ENCODE measurements at regions not wholly inside any gene's neighbourhood (a gene's known extent, or its start where the extent isn't known, plus 50 kb on each side); places are given as distances from the start of the nearest gene placed in this dataset.

GRCh38 chr4:73687421-73687820, 52.9 kb upstream of the CXCL8 start:
- no peak for TF ChIP-seq CEBPB (IDR thresholded peaks at IDR 0.05)
- no peak for TF ChIP-seq USF1 (IDR thresholded peaks at IDR 0.05)
- TF ChIP-seq TAF1 (IDR thresholded peaks at IDR 0.05; ENCODE audit: low read depth): no peak
- TF ChIP-seq RAD21 (IDR thresholded peaks at IDR 0.05; ENCODE audit: low read depth): no peak
- TF ChIP-seq MAX (IDR thresholded peaks at IDR 0.05): no peak
- TF ChIP-seq ZBTB7A (IDR thresholded peaks at IDR 0.05; ENCODE audit: low read depth): no peak
- TF ChIP-seq CREB1 (IDR thresholded peaks at IDR 0.05; ENCODE audit: low read depth): no peak
- TF ChIP-seq REST (IDR thresholded peaks at IDR 0.05; ENCODE audit: low read depth): no peak
- no peak for TF ChIP-seq EGR1 (IDR thresholded peaks at IDR 0.05)
- no peak for TF ChIP-seq NFIC (IDR thresholded peaks at IDR 0.05)

- TF ChIP-seq REST (IDR thresholded peaks at IDR 0.05; ENCODE audit: low read depth) (no peak), CREB1 (IDR thresholded peaks at IDR 0.05; ENCODE audit: low read depth) (no peak), RAD21 (IDR thresholded peaks at IDR 0.05; ENCODE audit: low read depth) (no peak), USF1 (IDR thresholded peaks at IDR 0.05) (no peak), EP300 (IDR thresholded peaks at IDR 0.05; ENCODE audit: borderline replicate concordance) (no peak), TAF1 (IDR thresholded peaks at IDR 0.05; ENCODE audit: low read depth) (no peak)
These were observed 50.2 kb upstream of the CXCL8 start for GRCh38 chr4:73690051-73690738.

All from Ishikawa (cell line).